ENCODE measurements at regions not wholly inside any gene's neighbourhood (a gene's known extent, or its start where the extent isn't known, plus 50 kb on each side); places are given as distances from the start of the nearest gene placed in this dataset.

GRCh38 chr1:193411215-193411614 is 224.8 kb upstream of the B3GALT2 start:
- TF ChIP-seq ESRRA (IDR thresholded peaks at IDR 0.05; ENCODE audit: borderline replicate concordance, low read length) (no peak), EP300 (IDR thresholded peaks at IDR 0.05) (no peak), CTCF (IDR thresholded peaks at IDR 0.05) (no peak), REST (IDR thresholded peaks at IDR 0.05) (no peak), MAZ (IDR thresholded peaks at IDR 0.05; ENCODE audit: borderline replicate concordance, low read depth, low read length) (no peak)

Data from A549 (cell line).